HCT116 (cell line): ENCODE measurements at regions not wholly inside any gene's neighbourhood (a gene's known extent, or its start where the extent isn't known, plus 50 kb on each side); places are given as distances from the start of the nearest gene placed in this dataset.

Source experiments
- ATAC-seq: fragments of 200-7000 bp; cut with Tn5 transposase; 2 replicates; pipeline ENCODE4 v1.9.1; 2020; ENCODE audit warnings: mild to moderate bottlenecking, moderate library complexity
- BruUV-seq: library from RNA; stranded (reverse); fragments of 400-500 nt; replicated peaks from 2 replicates; lab custom pipeline; 2021; lab: Mats Ljungman, UMichigan
- CTCF ChIA-PET: fragments of 300-600 bp; sonication (Branson Sonifier 250); formaldehyde crosslinking; loops from one replicate; lab custom pipeline; 2021; ENCODE audit warnings: antibody characterized with exemption; lab: Charles Lee
- POLR2A ChIA-PET: fragments of 300-600, 350-600 bp; sonication (Branson Sonifier 250); formaldehyde crosslinking; loops from one replicate; lab custom pipeline; 2021; ENCODE audit warnings: antibody characterized with exemption; lab: Charles Lee
- RAD21 ChIA-PET, 2 experiments: fragments of 300-600 bp; sonication (Branson Sonifier 250); formaldehyde crosslinking; loops; one replicate each; lab custom pipeline; 2023; ENCODE audit warnings: low total read pairs in 2 of 2; ENCODE audit not compliant: uncharacterized antibody in 2 of 2, unreplicated experiment in 2 of 2, low non-redundant PET in 1 of 2; lab: Charles Lee
- DNase-seq: peaks from one replicate; pipeline ENCODE4 v3.0.0-alpha.2; 2010; ENCODE audit warnings: low read depth, low spot score
- H2AFZ ChIP-seq: fragments of 200-600 bp; shearing (Covaris generic), sonication (generic); 2 replicates; pipeline ENCODE4 v1.6.1; 2017; ENCODE audit warnings: low read depth, mixed run types, mixed read lengths, antibody characterized with exemption, low read length; ENCODE audit not compliant: poor library complexity, severe bottlenecking
- H3K27ac ChIP-seq: 2 replicates; pipeline ENCODE4 v1.5.1; 2012; ENCODE audit warnings: low read depth, low read length
- H3K27me3 ChIP-seq: fragments of 200-600 bp; sonication (generic); 2 replicates; pipeline ENCODE4 v1.6.1; 2016; ENCODE audit warnings: mixed run types, low read length, mixed read lengths; ENCODE audit not compliant: insufficient read depth
- H3K36me3 ChIP-seq, 2 experiments: fragments of 200-500 bp in 1 of 2; fragments of 200-600 bp in 1 of 2; sonication (Bioruptor generic) in 1 of 2; sonication (generic) in 1 of 2; 2 replicates each; pipeline versions ENCODE4 v1.5.1 to v1.6.1; 2014 to 2016; ENCODE audit warnings: low read length in 2 of 2, inconsistent platforms in 1 of 2, mixed read lengths in 1 of 2, mixed run types in 1 of 2; ENCODE audit not compliant: insufficient read depth in 2 of 2, control insufficient read depth in 1 of 2
- H3K4me1 ChIP-seq, 2 experiments: fragments of 200-600 bp in 1 of 2; sonication (generic) in 1 of 2; 2 replicates each; pipeline versions ENCODE4 v1.5.1 to v1.6.1; 2012 to 2017; ENCODE audit warnings: low read length in 2 of 2, inconsistent platforms in 1 of 2, mild to moderate bottlenecking in 1 of 2, mixed read lengths in 1 of 2, mixed run types in 1 of 2, moderate library complexity in 1 of 2; ENCODE audit not compliant: insufficient read depth in 2 of 2, control insufficient read depth in 1 of 2
- H3K4me2 ChIP-seq: fragments of 200-600 bp; sonication (generic); 2 replicates; pipeline ENCODE4 v1.6.1; 2017; ENCODE audit warnings: mixed run types, low read length, mixed read lengths
- H3K4me3 ChIP-seq, 2 experiments: fragments of 200-600 bp in 1 of 2; sonication (generic) in 1 of 2; replicated peaks in 1 of 2; 2 replicates each; pipeline ENCODE4 v1.5.1; 2011 to 2016; ENCODE audit warnings: low read length in 2 of 2, control low read depth in 1 of 2, low read depth in 1 of 2, mild to moderate bottlenecking in 1 of 2, mixed read lengths in 1 of 2, mixed run types in 1 of 2
- H3K79me2 ChIP-seq: fragments of 200-600 bp; sonication (generic); 2 replicates; pipeline ENCODE4 v1.6.1; 2017; ENCODE audit warnings: mild to moderate bottlenecking, mixed run types, low read length, moderate library complexity, mixed read lengths; ENCODE audit not compliant: insufficient read depth
- H3K9ac ChIP-seq: fragments of 200-600 bp; sonication (generic); 2 replicates; pipeline ENCODE4 v1.6.1; 2016; ENCODE audit warnings: low read length, mixed read lengths
- H3K9me2 ChIP-seq: fragments of 200-600 bp; sonication (generic), shearing (Covaris generic); 2 replicates; pipeline ENCODE4 v1.6.1; 2017; ENCODE audit warnings: mixed run types, mild to moderate bottlenecking, moderate library complexity; ENCODE audit not compliant: insufficient read depth
- H3K9me3 ChIP-seq, 2 experiments: fragments of 200-500 bp in 1 of 2; fragments of 200-600 bp in 1 of 2; sonication (Bioruptor generic) in 1 of 2; sonication (generic) in 1 of 2; 2 replicates each; pipeline ENCODE4 v1.6.1; 2014 to 2017; ENCODE audit warnings: low read length in 2 of 2, mixed read lengths in 2 of 2, inconsistent platforms in 1 of 2, low read depth in 1 of 2, mild to moderate bottlenecking in 1 of 2, mixed run types in 1 of 2, moderate library complexity in 1 of 2; ENCODE audit not compliant: control insufficient read depth in 1 of 2, insufficient read depth in 1 of 2
- H4K20me1 ChIP-seq: fragments of 200-600 bp; sonication (generic), shearing (Covaris generic); 2 replicates; pipeline ENCODE4 v1.6.1; 2017; ENCODE audit warnings: mixed run types, mild to moderate bottlenecking, moderate library complexity; ENCODE audit not compliant: insufficient read depth
- CBX3 ChIP-seq: IDR thresholded peaks from 2 replicates; pipeline ENCODE4 v1.6.1; 2012; ENCODE audit warnings: low read depth
- CTCF ChIP-seq, 3 experiments: fragments of 200-600 bp in 1 of 3; sonication (generic) in 1 of 3; IDR thresholded peaks in 2 of 3; conservative IDR thresholded peaks in 1 of 3; 2 replicates each; pipeline ENCODE4 v1.5.1; 2012 to 2017; ENCODE audit warnings: low read depth in 2 of 3, low read length in 2 of 3, antibody characterized with exemption in 1 of 3, borderline replicate concordance in 1 of 3, control low read depth in 1 of 3, mild to moderate bottlenecking in 1 of 3, mixed read lengths in 1 of 3, mixed run types in 1 of 3, moderate library complexity in 1 of 3; ENCODE audit not compliant: insufficient read depth in 1 of 3
- ELF1 ChIP-seq: IDR thresholded peaks from 2 replicates; pipeline ENCODE4 v1.6.1; 2012; ENCODE audit warnings: low read depth, borderline replicate concordance
- EZH2 ChIP-seq: fragments of 200-600 bp; sonication (generic); IDR thresholded peaks from 2 replicates; pipeline ENCODE4 v1.6.1; 2017; ENCODE audit warnings: antibody characterized with exemption, mixed run types
- EZH2phosphoT487 ChIP-seq: fragments of 200-600 bp; IDR thresholded peaks from 2 replicates; pipeline ENCODE4 v1.6.1; 2018; ENCODE audit warnings: antibody characterized with exemption, borderline replicate concordance
- MAX ChIP-seq: IDR thresholded peaks from 2 replicates; pipeline ENCODE4 v1.6.1; 2012
- RAD21 ChIP-seq: IDR thresholded peaks from 2 replicates; pipeline ENCODE4 v1.6.1; 2012; ENCODE audit warnings: low read depth, mild to moderate bottlenecking
- SP1 ChIP-seq: IDR thresholded peaks from 2 replicates; pipeline ENCODE4 v1.6.1; 2012; ENCODE audit warnings: low read depth
- YY1 ChIP-seq: IDR thresholded peaks from 2 replicates; pipeline ENCODE4 v1.6.1; 2011; ENCODE audit warnings: low read length, low read depth, moderate library complexity, mild to moderate bottlenecking; ENCODE audit not compliant: insufficient replicate concordance; ENCODE audit errors: extremely low read depth
- ZNF274 ChIP-seq: fragments of 200-500 bp; sonication (Bioruptor generic); IDR thresholded peaks from 2 replicates; pipeline ENCODE4 v1.6.1; 2014; ENCODE audit warnings: mild to moderate bottlenecking, low read depth, low read length, inconsistent platforms
- intact Hi-C: fragments of 100-400 bp; cut with micrococcal nuclease; formaldehyde crosslinking; loops from 2 replicates; pipeline ENCODE4 v1.10.0; 2022

- no peak for TF ChIP-seq MAX
- TF ChIP-seq EZH2phosphoT487, result no peak
- no peak for TF ChIP-seq CBX3
- no peak for TF ChIP-seq ZNF274
- no peak for TF ChIP-seq YY1
- no peak for TF ChIP-seq ELF1
Observed at GRCh38 chr10:14431868-14432267, 101.1 kb upstream of the FRMD4A start (continued).

- Histone ChIP-seq H3K79me2 (no peaks in the 10 kb centered on the region), H3K27ac (no peak overlapping the region), H3K27me3 (no peaks in the 10 kb centered on the region; the same call in 1 of the 2 replicates), H3K9ac (no peak overlapping the region), H3K4me2 (no peak overlapping the region), H3K36me3 (no peaks in the 10 kb centered on the region), H3K4me1 (no peaks in the 10 kb centered on the region), H3K9me3 (no peaks in the 10 kb centered on the region), H2AFZ (no peak overlapping the region), H4K20me1 (no peaks in the 10 kb centered on the region), H3K9me2 (no peaks in the 10 kb centered on the region), H3K4me3 (no peak overlapping the region)
- intact Hi-C loops, result no loop called here
- POLR2A ChIA-PET, result no interaction called here
- no peak for ATAC-seq
- BruUV-seq, result no TSS peak
- CTCF ChIA-PET, result no interaction called here
- TF ChIP-seq YY1 (no peak), CBX3 (no peak), RAD21 (no peak), EZH2 (no peak), SP1 (no peak), CTCF (IDR thresholded peaks at IDR 0.05 in 2 of 3, conservative IDR thresholded peaks at IDR 0.05 in 1 of 3; ENCODE audit: borderline replicate concordance in 1 of 3, insufficient read depth in 1 of 3, low read depth in 2 of 3, low read length in 2 of 3) (no peak)
- DNase-seq, result no peak
- RAD21 ChIA-PET, result no interaction called here
Observed at GRCh38 chr10:14429043-14429700, 98.4 kb upstream of the FRMD4A start.
